Epithelial cell of esophagus (primary cell): ENCODE measurements at regions not wholly inside any gene's neighbourhood (a gene's known extent, or its start where the extent isn't known, plus 50 kb on each side); places are given as distances from the start of the nearest gene placed in this dataset.

Experiments
- DNase-seq: peaks from one replicate; pipeline ENCODE4 v3.0.0; 2010; ENCODE audit warnings: low read depth
- H3K4me3 ChIP-seq: 2 replicates; pipeline ENCODE4 v1.5.1; 2011; ENCODE audit warnings: mild to moderate bottlenecking, low read length, control low read depth
- TF ChIP-seq, protein P1 (sequence below): IDR thresholded peaks from 2 replicates; pipeline ENCODE4 v1.5.1; 2011; ENCODE audit warnings: low read depth, mild to moderate bottlenecking, low read length, control low read depth, inconsistent platforms; ENCODE audit not compliant: insufficient read depth; ENCODE audit errors: missing control alignments

DNA sequence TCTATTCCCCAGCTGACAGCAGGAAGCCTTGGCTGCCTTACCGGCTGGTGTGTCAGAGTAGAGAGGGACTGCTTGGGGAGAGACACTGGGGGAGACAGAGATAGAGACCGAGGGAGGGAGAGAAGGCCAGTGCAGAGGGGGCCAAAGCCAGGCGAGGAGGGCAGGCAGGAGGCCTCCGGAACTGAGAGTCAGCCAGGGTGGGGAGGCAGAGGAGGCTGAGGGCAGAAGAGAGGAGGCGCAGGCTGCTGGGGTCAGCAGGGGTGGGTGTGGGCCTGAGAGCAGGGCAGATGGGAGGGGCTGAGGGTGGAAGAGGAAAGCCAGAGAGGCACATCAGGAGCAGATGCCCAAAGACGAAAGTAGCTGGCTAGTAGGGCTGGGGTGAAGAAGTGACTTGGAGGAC, 57.2 kb upstream of the PAX2 start:
- DNase-seq: no peak
- TF ChIP-seq, protein P1, sequence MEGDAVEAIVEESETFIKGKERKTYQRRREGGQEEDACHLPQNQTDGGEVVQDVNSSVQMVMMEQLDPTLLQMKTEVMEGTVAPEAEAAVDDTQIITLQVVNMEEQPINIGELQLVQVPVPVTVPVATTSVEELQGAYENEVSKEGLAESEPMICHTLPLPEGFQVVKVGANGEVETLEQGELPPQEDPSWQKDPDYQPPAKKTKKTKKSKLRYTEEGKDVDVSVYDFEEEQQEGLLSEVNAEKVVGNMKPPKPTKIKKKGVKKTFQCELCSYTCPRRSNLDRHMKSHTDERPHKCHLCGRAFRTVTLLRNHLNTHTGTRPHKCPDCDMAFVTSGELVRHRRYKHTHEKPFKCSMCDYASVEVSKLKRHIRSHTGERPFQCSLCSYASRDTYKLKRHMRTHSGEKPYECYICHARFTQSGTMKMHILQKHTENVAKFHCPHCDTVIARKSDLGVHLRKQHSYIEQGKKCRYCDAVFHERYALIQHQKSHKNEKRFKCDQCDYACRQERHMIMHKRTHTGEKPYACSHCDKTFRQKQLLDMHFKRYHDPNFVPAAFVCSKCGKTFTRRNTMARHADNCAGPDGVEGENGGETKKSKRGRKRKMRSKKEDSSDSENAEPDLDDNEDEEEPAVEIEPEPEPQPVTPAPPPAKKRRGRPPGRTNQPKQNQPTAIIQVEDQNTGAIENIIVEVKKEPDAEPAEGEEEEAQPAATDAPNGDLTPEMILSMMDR: no peak
- no peak overlapping the region for H3K4me3 ChIP-seq

DNA sequence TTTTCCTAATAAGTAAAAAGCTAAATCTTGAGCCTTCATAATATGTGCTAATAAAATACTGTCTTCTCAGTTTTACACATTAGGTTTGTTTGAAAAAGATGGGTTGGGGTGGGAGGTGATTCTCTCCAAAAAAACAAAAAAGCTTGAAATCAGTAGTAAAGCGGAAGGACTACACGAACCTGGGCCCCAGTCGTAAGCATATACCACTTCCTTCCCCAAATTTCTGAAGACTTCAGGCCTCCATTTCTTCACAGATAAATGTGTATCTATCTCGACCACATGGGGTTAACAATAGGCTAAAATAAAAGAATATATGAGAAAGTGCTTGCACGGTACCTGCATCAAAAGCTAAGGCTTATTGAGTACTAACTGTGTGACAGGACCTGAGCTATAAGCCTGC, 51.6 kb upstream of the PAX2 start:
- no peak for DNase-seq
- TF ChIP-seq, protein P1: no peak
- no peak overlapping the region for H3K4me3 ChIP-seq
